MM.1S (cell line): ENCODE measurements at regions not wholly inside any gene's neighbourhood (a gene's known extent, or its start where the extent isn't known, plus 50 kb on each side); places are given as distances from the start of the nearest gene placed in this dataset.

Source experiments
- CTCF ChIP-seq: fragments of 300-600 bp; sonication (generic); IDR thresholded peaks from 2 replicates; pipeline ENCODE4 v1.5.1; 2016; ENCODE audit warnings: antibody characterized with exemption, low read length, mixed read lengths
- EZH2 ChIP-seq: fragments of 300-600 bp; sonication (generic); optimal IDR thresholded peaks from 2 replicates; pipeline ENCODE3; 2017; ENCODE audit warnings: low read depth, mild to moderate bottlenecking, antibody characterized with exemption, low read length, mixed read lengths
- EZH2phosphoT487 ChIP-seq: fragments of 300-600 bp; sonication (generic); IDR thresholded peaks from 2 replicates; pipeline ENCODE4 v1.6.1; 2018; ENCODE audit warnings: antibody characterized with exemption, low read length

GRCh38 chr12:115872919-115873357 is 404.6 kb downstream of the MED13L start:
- TF ChIP-seq EZH2phosphoT487 (no peak), CTCF (no peak), EZH2 (no peak)
